ENCODE measurements at regions not wholly inside any gene's neighbourhood (a gene's known extent, or its start where the extent isn't known, plus 50 kb on each side); places are given as distances from the start of the nearest gene placed in this dataset.
"Not testable (repeated sequence)": the region's sequence is repeated elsewhere in the genome, so short reads cannot be mapped to it uniquely, and the experiment has no call there.

GRCh38 chr1:181173761-181174447 lies 85.4 kb downstream of the IER5 start:
- DNase-seq, result no peak

- DNase-seq, result no peak
These were observed 86.4 kb downstream of the IER5 start for GRCh38 chr1:181174861-181175260.

DNA sequence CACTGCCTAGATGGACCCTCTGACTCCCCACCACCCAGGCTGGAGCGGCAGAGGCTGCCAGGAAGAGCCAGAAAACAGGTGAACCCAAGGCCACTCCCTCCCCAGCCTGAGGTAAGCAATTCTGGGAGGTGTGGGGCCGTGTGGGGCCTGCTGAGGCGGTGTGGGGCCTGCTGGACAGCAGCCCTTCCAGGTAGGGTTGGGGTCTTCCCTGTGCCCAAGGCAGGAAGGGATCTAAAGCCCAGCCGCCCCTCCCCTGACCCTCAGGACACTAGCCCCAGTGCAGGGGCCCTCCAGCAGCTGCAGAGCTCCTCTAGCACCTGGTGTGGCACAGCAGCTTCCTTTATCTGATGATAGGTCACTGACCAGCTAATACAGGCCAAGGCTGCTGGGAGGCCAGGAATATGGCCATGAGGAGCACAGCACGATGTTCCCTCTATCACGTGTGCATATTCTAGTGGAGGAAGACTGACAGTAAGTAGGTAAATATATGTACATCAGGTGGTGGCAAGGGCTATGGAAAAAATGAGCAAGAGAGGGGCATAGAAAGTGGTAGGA lies 86.9 kb downstream of the IER5 start:
- no peak for DNase-seq

DNA sequence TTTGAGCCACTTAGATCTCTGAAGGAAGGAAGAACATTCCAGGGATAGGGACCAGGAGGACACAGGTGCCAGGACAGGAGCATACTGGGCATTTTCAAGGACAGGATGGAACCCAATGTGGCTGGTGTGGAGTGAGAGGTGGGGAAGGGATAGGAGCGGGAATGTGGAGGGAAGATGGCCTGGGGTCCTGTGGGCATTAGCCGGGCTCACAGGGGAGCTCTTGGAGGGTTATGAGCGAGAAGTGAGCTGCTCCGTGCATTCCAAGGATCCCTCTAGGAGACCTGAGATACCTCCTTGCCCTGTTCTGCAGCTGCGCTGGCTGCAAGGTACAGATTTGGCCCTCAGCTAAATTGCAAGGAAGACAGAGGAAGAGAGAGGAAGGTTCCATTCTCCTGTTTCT lies 87.5 kb downstream of the IER5 start:
- DNase-seq, result no peak

DNA sequence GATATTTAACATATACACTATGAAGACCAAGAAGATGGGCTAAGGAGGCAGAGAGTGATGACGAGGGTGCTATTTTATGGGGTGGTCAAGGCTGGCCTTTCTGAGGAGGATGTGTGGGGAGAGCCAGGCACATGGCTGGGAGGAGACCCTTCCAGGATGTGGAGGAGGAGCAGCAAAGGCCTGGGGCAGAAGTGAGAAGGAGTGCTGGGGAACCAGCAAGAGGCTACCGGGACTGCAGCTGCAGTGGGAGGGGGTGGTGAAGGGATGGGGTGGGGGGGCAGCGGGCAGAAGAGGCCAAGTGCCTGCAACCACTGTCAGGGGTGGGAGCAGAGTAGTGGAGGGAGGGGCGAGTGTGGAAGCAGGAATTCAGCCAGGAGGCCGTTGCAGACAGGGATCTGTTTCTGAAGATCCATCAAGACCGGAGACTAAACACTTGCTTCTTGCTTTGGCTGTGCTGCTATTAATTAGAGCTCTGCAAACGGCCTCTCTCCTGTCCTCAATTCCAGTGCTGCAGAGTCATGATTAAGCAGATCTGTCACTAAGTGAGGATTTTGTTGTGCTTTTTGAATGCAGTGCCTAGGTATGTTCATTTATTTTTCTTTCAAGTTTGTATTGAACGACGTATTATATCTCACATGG lies 89.9 kb downstream of the IER5 start:
- no peak for DNase-seq

- no peak for DNase-seq
These were observed 90.9 kb downstream of the IER5 start for GRCh38 chr1:181179279-181179986.

- DNase-seq, result peak; percentile 23
These were observed 91.5 kb downstream of the IER5 start for GRCh38 chr1:181179987-181180365.

DNA sequence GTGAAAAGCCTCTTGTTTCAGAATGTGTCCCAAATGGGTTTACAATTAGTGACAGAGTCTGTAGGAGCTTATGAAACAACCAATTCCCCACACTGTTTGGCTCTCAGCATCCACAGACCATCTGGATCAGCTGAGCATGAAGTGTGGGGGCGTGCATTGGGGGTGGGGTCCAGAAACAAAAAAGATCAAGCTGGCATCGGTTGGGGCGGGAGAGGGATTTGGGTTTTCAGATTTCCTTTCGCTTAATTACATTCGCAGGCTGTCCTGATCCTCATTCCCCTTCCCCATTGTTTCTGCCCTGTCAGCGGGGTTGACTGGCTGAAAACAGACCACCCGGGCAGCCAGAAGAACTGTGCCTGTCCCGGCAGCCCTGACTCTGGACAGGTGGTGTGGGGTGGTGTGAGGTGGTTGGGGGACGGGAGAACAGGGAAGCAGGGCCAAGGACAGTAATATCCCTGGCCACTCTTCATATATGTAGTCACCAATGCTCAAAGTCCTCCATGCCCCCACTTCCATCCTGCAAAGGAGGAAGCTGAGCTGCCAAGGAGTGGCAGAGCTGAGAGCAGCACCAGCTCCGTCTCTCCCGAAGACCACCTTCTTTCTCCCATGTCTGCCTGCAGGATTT lies 92.0 kb downstream of the IER5 start:
- no peak for DNase-seq

DNA sequence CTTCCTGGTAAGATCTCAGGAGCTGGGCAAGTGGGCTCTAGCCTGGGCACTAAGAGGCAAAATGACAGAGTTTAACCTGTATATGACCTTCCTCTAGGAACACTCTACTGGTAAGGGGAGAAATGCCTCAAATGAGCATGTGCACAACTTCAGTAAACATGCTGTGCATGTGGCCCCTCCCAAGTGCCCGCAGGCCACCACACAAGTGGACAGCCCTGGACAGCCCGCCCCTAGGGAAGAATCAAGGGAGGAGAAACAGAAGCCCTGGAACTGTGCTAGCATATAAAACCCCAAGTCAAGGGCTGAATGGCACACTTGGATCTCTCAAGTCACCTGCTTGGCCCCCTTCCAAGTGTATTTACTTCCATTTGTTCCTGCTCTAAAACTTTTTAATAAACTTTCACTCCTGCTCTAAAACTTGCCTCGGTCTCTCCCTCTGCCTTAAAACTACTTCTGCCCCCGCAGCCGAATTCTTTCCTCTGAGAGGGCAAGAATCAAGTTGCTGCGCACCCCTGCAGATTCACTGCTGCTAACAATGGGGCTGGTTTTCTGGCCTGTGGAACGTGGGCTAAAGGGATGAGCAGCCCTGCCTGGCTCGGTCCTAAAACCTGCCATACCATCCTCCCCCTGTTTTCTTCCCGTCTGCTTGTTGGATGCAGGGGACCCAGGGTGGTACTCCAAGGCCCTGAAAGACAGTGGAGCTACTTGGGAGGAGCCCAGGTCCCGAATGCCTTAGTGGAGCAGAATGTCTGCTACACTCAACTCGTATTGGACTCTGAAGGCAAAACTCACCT lies 93.5 kb downstream of the IER5 start:
- DNase-seq, result no peak

DNA sequence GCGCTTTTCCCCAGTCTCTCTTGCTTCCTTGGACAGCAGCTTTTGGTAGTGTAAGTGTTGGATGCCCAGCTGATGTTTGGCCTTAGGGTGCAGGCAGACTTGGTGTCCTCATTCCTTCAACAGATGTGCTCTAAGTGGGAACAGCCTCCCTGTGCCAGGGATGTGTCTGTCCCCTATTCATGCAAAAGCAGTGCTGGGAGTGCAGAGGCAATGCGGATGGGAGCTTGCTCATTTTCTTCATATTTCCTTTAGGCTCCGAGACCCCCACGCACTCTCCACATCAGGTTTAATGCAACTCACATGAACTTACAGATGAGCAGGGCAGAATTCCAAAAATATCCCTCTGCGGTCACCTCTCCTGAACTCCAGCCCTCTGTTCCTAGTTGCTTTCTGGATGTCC lies 96.1 kb downstream of the IER5 start:
- no peak for DNase-seq

DNA sequence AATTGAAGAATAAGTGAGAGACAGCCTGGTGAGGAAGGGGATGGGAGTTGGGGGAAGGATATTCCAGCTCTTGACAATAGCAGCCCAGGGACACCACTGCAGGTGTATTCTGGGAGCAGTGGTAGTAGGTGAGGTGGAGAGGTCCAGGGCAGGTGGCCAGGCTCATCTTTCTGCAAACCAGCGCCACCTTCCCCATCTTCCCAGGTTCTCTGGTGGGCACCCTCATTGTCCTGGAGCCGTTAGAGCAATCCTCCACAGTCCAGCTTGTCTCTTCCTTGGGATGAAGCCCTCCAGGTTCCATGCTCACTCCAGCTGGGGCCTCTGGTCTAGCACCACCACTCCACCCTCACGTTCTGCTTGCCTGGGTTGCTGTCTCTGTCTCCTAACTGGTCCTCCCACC lies 97.0 kb downstream of the IER5 start:
- no peak for DNase-seq

- not testable (repeated sequence) for DNase-seq
These were observed 97.6 kb downstream of the IER5 start for GRCh38 chr1:181186133-181186532.

DNA sequence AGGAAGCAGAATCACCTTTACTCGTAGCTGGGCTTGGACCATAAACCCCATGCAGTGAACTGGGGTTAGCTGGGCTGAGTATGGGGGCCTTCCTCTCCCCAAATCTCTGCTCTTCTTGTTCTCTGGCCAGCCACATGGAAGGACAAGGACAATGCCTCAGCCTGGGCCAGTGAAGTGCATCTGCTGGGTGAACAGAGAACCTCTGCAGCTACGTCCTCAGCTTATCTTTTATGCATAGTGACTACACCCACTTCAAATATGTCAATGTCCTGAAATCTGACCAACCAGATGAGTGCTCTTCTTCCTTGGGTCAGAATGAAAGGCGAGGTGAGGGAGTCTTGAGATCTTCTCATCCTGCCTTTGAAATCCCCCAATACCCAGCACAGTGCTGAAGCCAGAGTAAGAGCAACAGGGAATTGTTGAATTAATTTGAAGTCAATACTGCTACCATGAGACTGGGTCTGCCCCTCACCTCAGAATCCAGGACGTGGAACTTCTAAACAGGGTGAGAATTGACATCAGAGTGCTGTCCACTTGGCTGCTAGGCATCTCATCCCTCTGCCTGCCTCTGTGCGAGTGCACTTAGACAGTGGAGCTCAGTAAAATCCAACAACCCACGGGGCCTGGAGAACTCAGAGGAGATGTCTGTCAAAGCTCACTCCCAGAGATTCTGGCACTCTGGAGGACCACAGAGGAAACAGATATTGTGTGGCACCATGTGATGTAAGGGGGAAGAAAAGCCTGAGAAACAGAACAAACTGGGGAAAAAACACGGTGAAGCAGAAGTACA lies 99.0 kb downstream of the IER5 start:
- no peak for DNase-seq

DNA sequence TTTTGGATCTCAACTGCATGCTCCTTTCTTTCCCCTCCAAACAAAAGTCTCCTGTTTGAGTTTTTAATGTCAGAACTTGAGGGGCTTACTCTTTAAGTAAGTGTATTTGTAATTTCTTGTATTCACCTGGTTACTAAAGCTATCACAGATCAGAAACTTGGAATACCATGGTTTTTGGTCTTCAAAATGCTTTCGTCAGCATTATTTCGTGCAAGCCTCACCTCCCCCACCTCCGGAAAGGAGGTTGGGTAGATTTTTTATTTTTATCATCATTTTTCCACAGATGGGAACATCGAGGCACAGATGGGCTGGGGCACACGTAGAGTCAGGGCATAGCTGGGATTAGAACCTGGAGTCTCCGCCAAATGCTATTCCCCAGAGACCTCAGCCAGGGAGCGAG lies 100.7 kb downstream of the IER5 start:
- DNase-seq, result no peak

GRCh38 chr1:181189691-181190363 lies 101.3 kb downstream of the IER5 start:
- peak; percentile 64 for DNase-seq

DNA sequence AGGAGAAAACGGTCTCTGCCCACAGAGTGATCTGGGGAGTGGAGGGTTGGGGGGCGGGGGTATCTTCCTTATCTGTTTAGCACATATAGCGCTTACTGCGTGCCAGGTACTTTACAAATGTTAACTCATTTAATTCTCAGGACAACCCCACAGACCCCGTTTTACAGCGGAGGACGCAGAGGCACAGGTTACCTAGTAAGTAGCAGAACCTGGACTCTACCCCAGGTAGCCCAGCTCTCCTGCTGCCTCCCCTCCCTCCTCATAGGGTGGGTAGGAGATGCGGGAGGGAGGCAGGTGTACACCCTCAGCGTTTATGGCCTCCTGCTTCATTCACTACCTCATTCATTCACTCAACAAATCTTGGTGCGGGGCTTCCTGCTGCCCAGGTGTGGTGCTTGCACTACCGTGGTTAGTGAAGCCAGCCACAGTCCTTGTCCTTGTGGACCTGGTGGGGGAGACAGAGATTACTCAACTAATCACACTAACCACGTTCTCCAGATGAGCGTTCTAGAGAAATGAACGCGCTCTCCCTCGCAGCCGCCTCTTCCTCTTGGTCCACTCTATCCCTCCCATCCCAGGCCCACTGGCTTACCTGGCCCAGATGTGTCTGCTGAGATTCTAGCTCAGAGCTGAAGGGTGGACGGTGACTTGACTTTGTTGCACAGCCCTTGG lies 102.0 kb downstream of the IER5 start:
- DNase-seq, result no peak

DNA sequence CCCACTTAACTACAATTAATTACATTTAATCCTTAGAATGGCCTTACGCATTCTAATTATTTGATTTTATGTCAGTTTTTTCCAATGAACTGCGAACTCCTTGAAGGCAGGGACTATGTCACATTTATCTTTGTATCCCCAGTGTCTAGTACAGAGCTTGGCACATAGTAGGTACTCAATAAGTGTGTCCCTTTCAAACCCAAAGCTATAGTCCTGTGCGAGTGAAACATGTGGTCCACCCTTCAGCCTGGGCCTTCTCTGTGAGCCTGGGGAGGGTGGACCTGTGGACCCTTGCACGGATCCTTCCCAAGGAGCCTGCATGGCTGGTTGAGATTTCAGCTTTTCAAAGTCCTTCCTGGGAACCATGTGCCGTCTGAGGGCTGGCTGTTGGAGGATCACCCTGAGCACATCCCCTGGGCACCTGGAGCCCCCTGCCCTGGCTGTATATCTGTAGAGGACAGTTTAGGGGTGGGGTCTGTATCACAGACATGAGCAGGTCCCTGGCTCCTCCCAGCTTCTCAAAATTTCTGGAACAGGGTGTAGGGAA lies 103.1 kb downstream of the IER5 start:
- DNase-seq, result no peak

DNA sequence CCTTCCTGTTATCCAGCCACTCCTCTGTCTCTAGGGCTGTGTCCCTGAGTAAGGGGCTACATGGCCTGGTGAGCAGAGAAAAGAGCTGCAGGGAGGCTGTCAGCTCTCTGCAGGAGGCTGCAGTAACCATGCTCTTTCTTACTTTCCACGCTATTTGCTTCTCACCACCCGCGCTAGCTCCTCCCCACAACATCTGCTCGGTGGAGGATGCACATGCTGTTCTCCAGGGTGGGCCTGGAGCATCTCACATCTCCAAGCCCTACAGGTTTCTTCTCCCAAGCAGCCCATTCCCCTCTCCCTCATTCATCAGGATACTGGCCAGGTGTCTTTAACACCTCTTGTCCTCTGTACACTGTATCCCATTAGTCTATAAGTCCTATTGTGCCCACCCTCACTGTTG lies 103.8 kb downstream of the IER5 start:
- no peak for DNase-seq

DNA sequence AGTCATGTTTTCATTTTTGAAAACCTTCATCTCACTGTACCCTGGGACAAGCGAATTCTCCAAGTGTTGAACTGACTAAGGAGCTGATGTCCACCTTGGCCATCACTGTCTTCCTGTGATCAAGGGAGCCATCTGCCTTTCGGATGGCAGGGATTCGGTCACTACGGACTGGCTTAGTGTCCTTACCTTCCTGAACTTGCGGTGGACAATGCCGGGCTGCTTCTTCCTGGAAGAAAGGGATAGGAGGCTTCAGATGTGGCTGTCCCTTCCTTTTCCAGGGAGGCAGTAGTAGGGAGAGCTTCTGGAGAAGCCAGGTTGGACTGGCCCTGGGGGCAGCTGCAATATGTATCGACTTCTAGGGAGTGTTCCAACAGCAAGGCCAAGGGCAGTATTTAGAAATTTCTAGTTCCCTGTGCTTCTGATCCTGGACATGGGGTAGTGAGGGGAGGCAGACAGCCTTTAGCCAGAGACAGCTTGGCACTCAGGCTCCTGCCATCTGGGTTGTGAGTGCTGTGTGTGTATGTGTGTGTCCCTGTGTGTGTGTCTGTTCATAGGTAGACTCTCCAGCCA lies 114.6 kb downstream of the IER5 start:
- no peak for DNase-seq

- DNase-seq, result no peak
These were observed 116.0 kb downstream of the IER5 start for GRCh38 chr1:181204530-181204929.

Data from CD4-positive, alpha-beta T cell treated with Interleukin-15 for 1 hour (primary cell).